Raji (cell line): ENCODE measurements at regions not wholly inside any gene's neighbourhood (a gene's known extent, or its start where the extent isn't known, plus 50 kb on each side); places are given as distances from the start of the nearest gene placed in this dataset.

Experiments
- POLR2A ChIP-seq: IDR thresholded peaks from 2 replicates; pipeline ENCODE4 v1.6.1; 2011; ENCODE audit warnings: low read depth, low read length, control low read depth; ENCODE audit not compliant: insufficient read depth

- TF ChIP-seq POLR2A = no peak
Observed at GRCh38 chr1:173422456-173422976, 54.6 kb upstream of the PRDX6 start.

GRCh38 chr1:173423291-173423690, 53.8 kb upstream of the PRDX6 start:
- TF ChIP-seq POLR2A = no peak

DNA sequence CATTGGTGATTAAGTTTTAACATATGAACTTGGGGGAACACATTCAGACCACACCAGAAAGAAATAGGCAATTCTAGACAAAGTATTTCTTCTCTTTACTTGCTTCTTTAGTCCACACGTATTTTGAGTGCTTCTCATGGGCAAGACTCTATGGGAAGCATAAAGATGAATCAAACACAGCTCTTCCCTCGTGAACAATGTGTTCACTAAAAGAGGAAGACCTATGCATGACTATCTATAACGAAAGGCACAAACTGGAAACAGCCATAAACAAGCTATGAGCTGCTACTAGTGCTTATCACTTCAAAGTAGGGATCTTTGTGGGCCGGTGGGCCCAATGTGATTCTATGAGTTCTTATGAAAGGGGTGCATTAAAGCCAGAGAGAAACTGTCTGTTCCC, 53.0 kb upstream of the PRDX6 start:
- TF ChIP-seq POLR2A = no peak

- no peak for TF ChIP-seq POLR2A
Observed at GRCh38 chr1:173424782-173425407, 52.2 kb upstream of the PRDX6 start.

DNA sequence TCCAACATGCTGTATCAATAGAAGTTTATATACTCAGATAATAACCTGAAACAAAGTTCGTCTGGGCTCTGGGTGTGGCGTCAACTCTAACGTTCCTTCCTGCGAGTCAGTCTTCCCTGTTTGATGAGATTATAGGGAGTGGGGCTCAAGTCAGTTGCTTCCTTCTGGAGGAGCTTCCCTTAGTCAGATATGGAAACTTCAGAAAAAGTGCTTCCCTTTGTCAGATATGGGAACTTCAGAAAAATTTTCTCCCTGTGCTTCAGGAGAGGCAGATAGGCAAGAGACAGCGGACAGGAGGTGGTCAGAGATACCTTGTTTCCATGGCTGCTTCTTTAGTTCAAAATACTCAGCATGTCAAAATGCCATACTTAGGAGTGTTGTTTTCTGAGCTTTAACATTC, 51.1 kb upstream of the PRDX6 start:
- TF ChIP-seq POLR2A = no peak

- no peak for TF ChIP-seq POLR2A
Observed at GRCh38 chr1:173427146-173428054, 49.7 kb upstream of the PRDX6 start.
